K562 (cell line): ENCODE measurements at regions not wholly inside any gene's neighbourhood (a gene's known extent, or its start where the extent isn't known, plus 50 kb on each side); places are given as distances from the start of the nearest gene placed in this dataset.
A peak's percentile ranks its signal among the peaks of the same experiment; 100 is the strongest.

Experiments used
- ARID1B ChIP-seq: fragments of 450-650 bp; IDR thresholded peaks from 2 replicates; pipeline ENCODE4 v1.6.1; 2016; ENCODE audit warnings: antibody characterized with exemption, mild to moderate bottlenecking, inconsistent platforms
- ARNT ChIP-seq, 2 experiments: fragments of 450-650 bp; IDR thresholded peaks; 2 replicates each; pipeline ENCODE4 v1.6.1; 2016; ENCODE audit warnings: mild to moderate bottlenecking in 1 of 2
- BCL6 ChIP-seq: fragments of 250-450 bp; sonication (Bioruptor Pico); IDR thresholded peaks from 2 replicates; pipeline ENCODE4 v1.4.0; 2020
- BRD4 ChIP-seq: fragments of 200-600 bp; sonication (generic); IDR thresholded peaks from 2 replicates; pipeline ENCODE4 v1.6.1; 2017; ENCODE audit warnings: inconsistent platforms
- E2F6 ChIP-seq, 2 experiments: IDR thresholded peaks; 2 replicates each; pipeline ENCODE4 v1.6.1; 2011; ENCODE audit warnings: borderline replicate concordance in 1 of 2, control low read depth in 1 of 2, low read depth in 1 of 2, low read length in 1 of 2, mild to moderate bottlenecking in 1 of 2, mixed read lengths in 1 of 2, moderate library complexity in 1 of 2; ENCODE audit not compliant: insufficient read depth in 1 of 2, insufficient read length in 1 of 2, poor library complexity in 1 of 2, severe bottlenecking in 1 of 2; ENCODE audit errors: extremely low read depth in 1 of 2
- ELF4 ChIP-seq: fragments of 450-650 bp; formaldehyde crosslinking; IDR thresholded peaks from 2 replicates; pipeline ENCODE4 v1.4.0; 2022; ENCODE audit warnings: missing genetic modification characterization
- HDAC6 ChIP-seq: IDR thresholded peaks from 2 replicates; pipeline ENCODE4 v1.6.1; 2012; ENCODE audit warnings: low read depth, mild to moderate bottlenecking, control low read depth, inconsistent platforms, low read length, moderate library complexity
- HES1 ChIP-seq: fragments of 450-650 bp; IDR thresholded peaks from 2 replicates; pipeline ENCODE4 v1.6.1; 2016; ENCODE audit warnings: low read depth, mild to moderate bottlenecking, moderate library complexity
- HLTF ChIP-seq: fragments of 450-650 bp; IDR thresholded peaks from 2 replicates; pipeline ENCODE4 v1.6.1; 2016
- HMGXB4 ChIP-seq: sonication (generic); formaldehyde crosslinking; IDR thresholded peaks from 2 replicates; pipeline ENCODE4 v1.8.1; 2023; ENCODE audit warnings: mild to moderate bottlenecking, missing genetic modification reagents
- HSF4 ChIP-seq: fragments of 250-450 bp; sonication (Bioruptor Pico); IDR thresholded peaks from 2 replicates; pipeline ENCODE4 v2.1.2; 2022; ENCODE audit warnings: mild to moderate bottlenecking, moderate library complexity, borderline replicate concordance
- RFX1 ChIP-seq: fragments of 450-650 bp; IDR thresholded peaks from 2 replicates; pipeline ENCODE4 v1.6.1; 2016; ENCODE audit warnings: mild to moderate bottlenecking, moderate library complexity
- RFX5 ChIP-seq: IDR thresholded peaks from 2 replicates; pipeline ENCODE4 v1.6.1; 2011; ENCODE audit warnings: low read depth, mild to moderate bottlenecking, improper control_type of control experiment, low read length
- RNF219 ChIP-seq: fragments of 250-450 bp; sonication (Bioruptor Pico); IDR thresholded peaks from 2 replicates; pipeline ENCODE4 v1.5.0; 2022; ENCODE audit warnings: mild to moderate bottlenecking
- TCF7 ChIP-seq: sonication (generic); IDR thresholded peaks from 2 replicates; pipeline ENCODE4 v1.6.1; 2016; ENCODE audit warnings: antibody characterized with exemption, borderline replicate concordance
- THRAP3 ChIP-seq: fragments of 450-650 bp; IDR thresholded peaks from 2 replicates; pipeline ENCODE4 v1.6.1; 2016; ENCODE audit warnings: mild to moderate bottlenecking, inconsistent platforms, borderline replicate concordance
- ZBTB5 ChIP-seq: fragments of 450-650 bp; IDR thresholded peaks from 2 replicates; pipeline ENCODE4 v1.6.1; 2017; ENCODE audit warnings: antibody characterized with exemption
- ZKSCAN1 ChIP-seq: fragments of 150-350 bp; IDR thresholded peaks from 2 replicates; pipeline ENCODE4 v1.6.1; 2016; ENCODE audit warnings: low read depth, low read length
- ZNF408 ChIP-seq: fragments of 250-450 bp; sonication (Bioruptor Pico); IDR thresholded peaks from 2 replicates; pipeline ENCODE4 v1.4.0; 2020; ENCODE audit warnings: low read depth, mild to moderate bottlenecking, moderate library complexity
- ZNF57 ChIP-seq: fragments of 450-650 bp; formaldehyde crosslinking; IDR thresholded peaks from 2 replicates; pipeline ENCODE4 v1.4.0; 2020; ENCODE audit warnings: mild to moderate bottlenecking, moderate library complexity
- ZNF77 ChIP-seq: fragments of 250-450 bp; sonication (Bioruptor Pico); IDR thresholded peaks from 2 replicates; pipeline ENCODE4 v1.5.0; 2020

- TF ChIP-seq THRAP3 (no peak), ARNT (IDR thresholded peaks at IDR 0.05) (no peak), ELF4 (CRISPR knock-in tag) (0 out of 2 replicates have a peak, but pooled peaks have one; percentile 39), ZKSCAN1 (no peak), HES1 (no peak), RFX1 (peak; percentile 35; the same call in 1 of the 2 replicates), BRD4 (no peak), HDAC6 (no peak), ARID1B (no peak), BCL6 (CRISPR knock-in tag) (no peak), RNF219 (no peak), HMGXB4 (CRISPR knock-in tag) (no peak), ZNF408 (CRISPR knock-in tag) (no peak), HSF4 (CRISPR knock-in tag) (no peak), ZNF57 (no peak), HLTF (0 out of 2 replicates have a peak, but pooled peaks have one; percentile 36), RFX5 (no peak), E2F6 (IDR thresholded peaks at IDR 0.05; ENCODE audit: borderline replicate concordance in 1 of 2, extremely low read depth in 1 of 2, insufficient read depth in 1 of 2, insufficient read length in 1 of 2, low read depth in 1 of 2, low read length in 1 of 2, poor library complexity in 1 of 2, severe bottlenecking in 1 of 2) (no peak), ZNF77 (CRISPR knock-in tag) (no peak), TCF7 (no peak), ZBTB5 (no peak)
Measured at GRCh38 chr2:111666160-111666559, 217.8 kb downstream of the ANAPC1 start (continued).
